DMS 273 treated with DMSO at 0.1 percent for 48 hours (cell line): ENCODE measurements at regions not wholly inside any gene's neighbourhood (a gene's known extent, or its start where the extent isn't known, plus 50 kb on each side); places are given as distances from the start of the nearest gene placed in this dataset.
"Not testable (repeated sequence)": the region's sequence is repeated elsewhere in the genome, so short reads cannot be mapped to it uniquely, and the experiment has no call there.

Source experiments
- DNase-seq: peaks from one replicate; lab custom pipeline; 2025; lab: John Stamatoyannopoulos, UW

- DNase-seq = no peak
These were observed 2123.7 kb upstream of the RAG2 start for GRCh38 chr11:38721586-38722315.

GRCh38 chr11:38718659-38719058 is 2120.6 kb upstream of the RAG2 start:
- DNase-seq = no peak

- no peak for DNase-seq
These were observed 2120.0 kb upstream of the RAG2 start for GRCh38 chr11:38718049-38718448.

GRCh38 chr11:38711110-38711509 is 2113.1 kb upstream of the RAG2 start:
- no peak for DNase-seq

DNA sequence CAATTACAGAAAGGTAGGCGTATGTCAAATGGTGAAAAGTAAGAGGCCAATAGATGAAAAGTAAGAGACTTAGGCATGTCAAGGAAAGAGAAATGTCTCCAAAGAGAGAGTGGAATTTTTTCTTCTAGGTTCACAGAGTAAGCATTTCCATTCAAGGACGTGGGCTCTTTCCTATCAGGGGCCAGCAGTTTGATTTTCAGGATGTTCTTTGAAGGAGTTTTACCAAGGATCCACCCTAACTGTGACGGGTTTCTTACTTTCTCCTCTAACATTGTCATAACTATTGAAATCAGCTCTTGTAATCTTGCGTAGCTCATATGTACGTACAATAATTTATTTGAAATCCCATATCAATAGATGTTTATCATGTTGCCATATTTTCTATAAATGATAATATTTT is 2112.2 kb upstream of the RAG2 start:
- DNase-seq = no peak

DNA sequence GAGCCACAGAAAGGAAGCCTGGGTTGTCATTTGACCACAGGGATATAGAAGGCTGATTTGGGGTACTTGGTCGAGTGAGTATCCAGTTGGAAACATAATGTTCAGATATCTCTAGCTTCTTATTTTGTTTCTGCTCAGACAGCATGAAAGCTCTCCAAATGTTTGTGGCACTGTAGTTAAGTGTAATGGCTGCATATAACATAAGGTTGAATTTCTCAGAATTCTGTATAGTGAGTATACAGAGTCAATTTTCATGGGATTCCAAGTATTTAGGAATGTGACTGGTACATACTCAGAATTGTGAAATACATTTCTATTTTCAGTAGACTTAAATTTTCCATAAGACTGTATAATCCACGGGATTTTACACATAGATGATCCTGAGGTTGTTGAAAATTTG is 2102.1 kb upstream of the RAG2 start:
- no peak for DNase-seq

- DNase-seq = no peak
These were observed 2095.3 kb upstream of the RAG2 start for GRCh38 chr11:38693306-38693705.

- DNase-seq = not testable (repeated sequence)
These were observed 2092.2 kb upstream of the RAG2 start for GRCh38 chr11:38690211-38690610.

DNA sequence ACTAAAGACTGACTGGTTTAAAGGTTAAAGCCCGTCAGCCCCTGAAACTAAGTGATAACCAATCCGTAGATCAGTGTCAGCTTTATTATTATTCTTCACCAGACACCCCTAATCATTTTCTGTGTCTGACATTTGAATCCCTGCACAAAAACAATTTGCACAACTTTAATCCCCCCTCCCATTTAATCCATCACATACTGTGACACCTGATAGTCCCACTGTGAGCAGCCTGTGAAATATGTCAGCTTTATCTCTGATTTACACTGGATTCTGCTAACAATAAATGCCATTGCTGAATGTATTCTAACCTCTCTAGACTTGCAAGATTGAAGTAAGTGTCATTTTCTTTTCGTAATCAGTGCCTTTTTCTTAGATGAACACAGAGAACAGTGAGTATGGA is 2089.0 kb upstream of the RAG2 start:
- DNase-seq = no peak

DNA sequence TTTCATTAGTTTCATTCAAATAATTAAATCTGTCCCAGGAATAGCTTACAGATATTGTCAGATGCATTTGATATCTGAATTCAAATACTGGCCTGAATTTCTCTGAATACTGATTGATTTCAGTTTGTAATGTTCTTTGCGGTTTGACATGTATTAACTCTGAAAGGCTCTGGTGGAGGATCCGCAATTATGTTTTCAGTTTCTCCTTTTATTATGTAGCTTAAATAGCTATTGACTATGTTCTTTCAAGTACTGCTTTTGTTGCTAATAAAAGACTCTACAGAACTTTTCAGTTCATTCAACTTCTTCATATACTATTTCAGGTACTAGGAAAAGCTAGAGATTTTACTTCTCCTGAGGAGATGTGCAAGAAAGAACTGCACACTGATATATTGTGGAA is 2085.4 kb upstream of the RAG2 start:
- DNase-seq = no peak

GRCh38 chr11:38680746-38681145 is 2082.7 kb upstream of the RAG2 start:
- no peak for DNase-seq

DNA sequence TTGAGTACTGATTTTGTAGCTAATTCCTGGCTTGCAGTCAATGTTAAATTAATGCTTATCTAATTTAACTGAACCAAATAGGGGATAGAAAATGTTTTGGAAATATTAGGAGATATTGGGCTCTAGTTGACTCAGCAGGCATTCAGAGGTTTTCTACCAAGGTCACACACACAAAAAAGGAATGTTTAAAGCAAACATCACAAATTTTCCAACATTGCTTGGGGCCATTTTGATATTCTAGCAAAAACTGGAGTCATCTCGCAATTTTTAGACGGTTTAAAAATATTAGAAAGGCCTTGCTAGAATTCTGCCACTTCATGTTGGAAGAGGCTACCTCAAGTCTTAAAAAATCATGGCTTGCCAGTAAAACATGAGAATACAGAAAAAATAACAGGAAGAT is 2082.1 kb upstream of the RAG2 start:
- DNase-seq = no peak

DNA sequence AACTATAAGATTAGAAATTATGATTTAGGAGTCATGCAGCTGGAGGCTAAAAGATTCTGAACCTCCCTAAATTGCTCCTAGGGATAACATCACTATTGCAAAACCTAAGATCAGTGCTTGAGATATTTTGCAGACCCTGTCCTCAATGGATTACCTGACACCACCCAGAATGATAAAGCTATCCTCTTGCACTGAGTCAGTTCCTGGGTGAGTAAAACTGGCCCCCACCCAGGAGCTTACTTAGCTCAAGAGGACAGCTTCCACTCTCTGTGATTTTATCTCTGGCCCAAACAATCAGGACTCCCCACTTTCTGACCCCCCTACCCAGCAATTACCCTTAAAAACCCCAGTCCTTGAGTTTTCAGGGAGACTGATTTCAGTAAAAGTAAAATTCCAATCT is 2074.4 kb upstream of the RAG2 start:
- no peak for DNase-seq

- DNase-seq = no peak
These were observed 2069.3 kb upstream of the RAG2 start for GRCh38 chr11:38667359-38667758.

DNA sequence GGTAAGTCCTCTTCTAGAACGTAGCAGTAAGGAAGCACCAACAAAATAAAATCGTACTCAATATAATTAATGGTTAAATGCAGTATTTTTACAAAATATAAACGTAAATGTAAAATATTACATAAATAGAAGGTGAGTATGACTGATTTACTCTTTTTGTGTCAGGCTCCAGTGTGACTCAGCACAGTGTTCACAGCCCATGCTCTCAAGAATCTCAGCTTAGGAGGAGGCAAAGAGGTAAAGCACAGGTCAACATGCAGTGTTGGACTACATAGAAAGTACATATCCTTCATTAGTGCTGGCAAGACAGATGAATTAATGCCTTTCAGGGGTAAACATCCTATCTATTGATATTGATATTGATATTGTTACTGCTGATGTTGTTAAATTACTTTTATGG is 2050.6 kb upstream of the RAG2 start:
- DNase-seq = no peak

DNA sequence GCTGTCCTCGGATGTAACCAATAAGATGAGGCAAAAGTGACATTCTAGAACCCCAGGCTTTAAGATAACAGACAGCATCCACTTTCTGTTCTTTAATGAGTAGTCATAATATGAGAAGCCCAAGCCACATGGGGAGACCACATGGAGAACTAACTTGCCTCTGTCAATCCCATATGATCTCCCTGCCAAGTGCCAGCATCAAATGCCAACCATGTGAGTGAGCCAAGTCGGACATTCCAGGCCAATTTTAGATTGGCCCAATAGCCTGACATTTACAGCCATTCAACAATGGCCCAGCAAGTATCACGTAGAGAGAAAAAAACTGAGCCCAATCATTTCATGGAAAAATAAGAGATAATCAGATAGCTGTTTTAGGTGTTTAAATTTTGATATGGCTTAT is 2048.3 kb upstream of the RAG2 start:
- no peak for DNase-seq

DNA sequence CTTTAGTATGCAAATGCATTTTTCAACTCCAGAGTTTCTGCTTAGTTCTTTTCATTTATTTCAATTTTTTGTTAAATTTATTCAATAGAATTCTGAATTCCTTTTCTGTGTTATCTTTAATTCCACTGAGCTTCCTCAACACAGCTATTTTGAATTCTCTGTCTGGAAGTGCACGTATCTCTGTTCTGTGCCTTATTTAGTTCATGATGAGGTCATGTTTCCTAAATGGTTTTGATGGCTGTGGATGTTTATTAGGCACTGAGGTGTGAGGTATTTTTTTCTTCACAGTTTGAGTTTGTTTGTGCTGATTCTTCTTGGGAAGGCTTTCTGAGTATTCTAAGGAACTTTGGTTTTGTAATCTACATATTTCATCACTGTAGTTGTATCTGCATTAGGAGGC is 2042.8 kb upstream of the RAG2 start:
- DNase-seq = no peak

DNA sequence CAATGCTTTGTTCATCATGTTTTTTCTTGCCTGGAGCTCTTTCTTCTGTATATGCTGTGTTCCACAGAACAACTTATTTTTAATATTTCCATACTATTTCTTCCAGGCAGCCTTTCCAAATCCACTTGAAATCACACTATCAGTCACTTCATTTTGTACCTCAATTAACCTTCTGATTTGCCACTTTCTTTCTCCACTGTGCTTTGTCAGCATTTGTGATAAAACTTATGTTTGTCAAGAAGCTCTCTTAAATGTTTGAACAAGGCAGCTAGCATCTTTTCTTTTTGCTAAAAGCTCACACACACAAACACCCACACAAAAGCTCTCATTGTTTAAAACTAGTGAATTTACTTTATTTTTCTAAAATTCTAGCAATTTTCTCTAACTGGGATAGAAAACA is 2014.7 kb upstream of the RAG2 start:
- DNase-seq = no peak

- DNase-seq = not testable (repeated sequence)
These were observed 2003.3 kb upstream of the RAG2 start for GRCh38 chr11:38601371-38601770.

DNA sequence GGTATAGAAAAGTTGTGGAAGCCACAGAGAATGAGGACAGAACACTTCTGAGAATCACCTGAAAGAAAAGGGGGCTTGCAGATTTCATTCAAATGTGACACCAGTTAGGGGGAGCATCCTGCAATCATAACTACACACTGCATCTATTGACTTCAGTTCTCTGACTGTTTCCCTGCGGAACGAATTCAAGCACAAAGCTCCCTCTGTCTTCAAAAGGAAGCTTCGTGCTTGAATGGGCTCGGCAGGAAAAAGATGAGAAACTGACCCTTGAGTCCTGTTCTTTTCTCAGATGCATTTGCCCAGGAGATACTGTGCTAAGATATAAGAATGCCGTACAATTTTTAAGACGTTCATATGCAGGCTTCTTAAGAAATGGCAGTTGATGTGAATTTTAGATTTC is 2000.4 kb upstream of the RAG2 start:
- no peak for DNase-seq

DNA sequence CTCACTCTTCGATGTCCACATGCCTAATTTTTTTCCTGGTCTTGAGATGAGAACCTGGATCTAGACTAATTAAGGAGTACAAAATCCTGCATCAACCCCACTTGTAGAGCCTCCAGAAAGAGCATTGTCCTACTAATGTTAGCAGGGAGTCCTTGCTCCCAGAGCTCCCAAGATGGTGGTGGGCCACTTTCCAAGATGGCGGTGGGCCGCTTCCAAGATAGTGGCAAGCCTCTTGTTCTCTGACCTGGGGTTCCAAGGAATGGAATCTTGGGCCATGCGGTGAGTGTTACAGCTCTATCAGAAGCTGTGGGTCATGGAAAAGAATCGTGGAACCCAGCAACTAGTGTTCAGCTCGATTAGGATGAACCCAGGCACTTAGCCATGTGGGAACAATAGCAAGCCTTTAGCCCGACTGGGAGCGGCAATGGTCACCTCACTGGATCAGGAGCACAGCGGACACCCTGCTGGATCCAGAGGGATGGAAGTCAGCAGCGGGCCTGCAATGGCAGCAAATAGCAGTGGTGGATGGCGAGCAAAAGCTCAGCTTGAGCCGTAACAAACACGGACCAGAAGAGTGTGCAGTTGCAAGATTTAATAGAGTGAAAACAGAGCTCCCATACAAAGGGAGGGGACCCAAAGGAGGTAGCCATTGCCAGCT is 1997.5 kb upstream of the RAG2 start:
- DNase-seq = not testable (repeated sequence)

DNA sequence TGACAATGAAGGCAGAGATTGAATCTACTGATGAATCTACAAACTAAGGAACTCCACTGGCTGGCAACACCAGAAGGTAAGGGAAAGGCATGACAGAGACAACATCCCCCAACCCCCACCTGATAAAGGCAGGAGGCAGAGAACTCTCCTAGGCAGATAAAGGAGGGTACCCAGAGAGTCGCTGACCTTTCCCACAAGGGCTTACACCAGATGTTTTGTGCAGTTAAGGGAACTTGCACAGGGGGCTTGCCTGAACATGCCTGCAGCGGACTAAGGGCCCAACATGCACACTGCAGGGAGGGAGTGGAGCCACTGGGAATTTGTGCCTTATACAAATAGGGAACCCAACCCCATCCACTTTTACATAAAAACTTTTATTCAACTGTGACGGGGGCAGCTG is 1996.9 kb upstream of the RAG2 start:
- DNase-seq = no peak

- no peak for DNase-seq
These were observed 1995.6 kb upstream of the RAG2 start for GRCh38 chr11:38593649-38594048.

- no peak for DNase-seq
These were observed 1984.7 kb upstream of the RAG2 start for GRCh38 chr11:38582756-38583155.
